ENCODE measurements at regions not wholly inside any gene's neighbourhood (a gene's known extent, or its start where the extent isn't known, plus 50 kb on each side); places are given as distances from the start of the nearest gene placed in this dataset.

- Histone ChIP-seq H3K4me1 (ENCODE audit: insufficient read depth, low read length, poor library complexity, severe bottlenecking) (peaks cover 13% of the 10 kb centered on the region), H3K36me3 (ENCODE audit: insufficient read depth, low read length) (no peaks in the 10 kb centered on the region), H3K4me3 (ENCODE audit: low read length, poor library complexity, severe bottlenecking) (no peak overlapping the region), H3K9me3 (ENCODE audit: insufficient read depth, low read depth, low read length) (no peaks in the 10 kb centered on the region), H3K9ac (ENCODE audit: low read depth, low read length, poor library complexity, severe bottlenecking) (no peak overlapping the region), H3K79me2 (ENCODE audit: insufficient read depth, low read length) (no peaks in the 10 kb centered on the region), H2AFZ (ENCODE audit: low read length) (no peak overlapping the region), H4K20me1 (ENCODE audit: insufficient read depth, low read length, poor library complexity, severe bottlenecking) (no peaks in the 10 kb centered on the region), H3K4me2 (ENCODE audit: low read depth, low read length, poor library complexity, severe bottlenecking) (no peak overlapping the region), H3F3A (ENCODE audit: low read depth) (no peaks in the 10 kb centered on the region), H3K27me3 (ENCODE audit: insufficient read depth, low read length, poor library complexity, severe bottlenecking) (no peaks in the 10 kb centered on the region), H3K9me2 (replicated peaks; ENCODE audit: low read depth, low read length) (no peaks in the 10 kb centered on the region)
- TF ChIP-seq EZH2phosphoT487 (IDR thresholded peaks at IDR 0.05; ENCODE audit: borderline replicate concordance) = no peak
- no peak for TF ChIP-seq CTCF (conservative IDR thresholded peaks at IDR 0.05; ENCODE audit: low read length)
Measured at GRCh38 chr5:65068410-65068809, 299.7 kb downstream of the CWC27 start.

GRCh38 chr5:65070026-65070425 is 301.3 kb downstream of the CWC27 start:
- no peak overlapping the region for H3K4me2 ChIP-seq (ENCODE audit: low read depth, low read length, poor library complexity, severe bottlenecking)
- peaks cover 13% of the 10 kb centered on the region for H3K4me1 ChIP-seq (ENCODE audit: insufficient read depth, low read length, poor library complexity, severe bottlenecking)
- no peaks in the 10 kb centered on the region for H3K36me3 ChIP-seq (ENCODE audit: insufficient read depth, low read length)
- no peaks in the 10 kb centered on the region for H3K79me2 ChIP-seq (ENCODE audit: insufficient read depth, low read length)
- H3K9me3 ChIP-seq (ENCODE audit: insufficient read depth, low read depth, low read length) = no peaks in the 10 kb centered on the region
- no peak overlapping the region for H3K4me3 ChIP-seq (ENCODE audit: low read length, poor library complexity, severe bottlenecking)
- H3F3A ChIP-seq (ENCODE audit: low read depth) = no peaks in the 10 kb centered on the region
- H3K27me3 ChIP-seq (ENCODE audit: insufficient read depth, low read length, poor library complexity, severe bottlenecking) = no peaks in the 10 kb centered on the region
- no peaks in the 10 kb centered on the region for H4K20me1 ChIP-seq (ENCODE audit: insufficient read depth, low read length, poor library complexity, severe bottlenecking)
- H3K9me2 ChIP-seq (replicated peaks; ENCODE audit: low read depth, low read length) = no peaks in the 10 kb centered on the region
- H2AFZ ChIP-seq (ENCODE audit: low read length) = no peak overlapping the region
- no peak overlapping the region for H3K9ac ChIP-seq (ENCODE audit: low read depth, low read length, poor library complexity, severe bottlenecking)
- TF ChIP-seq EZH2phosphoT487 (IDR thresholded peaks at IDR 0.05; ENCODE audit: borderline replicate concordance) (no peak), CTCF (conservative IDR thresholded peaks at IDR 0.05; ENCODE audit: low read length) (no peak)

GRCh38 chr5:65072850-65073249 is 304.1 kb downstream of the CWC27 start:
- Histone ChIP-seq H4K20me1 (ENCODE audit: insufficient read depth, low read length, poor library complexity, severe bottlenecking) (no peaks in the 10 kb centered on the region), H3K4me2 (ENCODE audit: low read depth, low read length, poor library complexity, severe bottlenecking) (no peak overlapping the region), H3K4me3 (ENCODE audit: low read length, poor library complexity, severe bottlenecking) (no peak overlapping the region), H3F3A (ENCODE audit: low read depth) (no peaks in the 10 kb centered on the region), H3K9me3 (ENCODE audit: insufficient read depth, low read depth, low read length) (no peaks in the 10 kb centered on the region), H3K27me3 (ENCODE audit: insufficient read depth, low read length, poor library complexity, severe bottlenecking) (no peaks in the 10 kb centered on the region), H3K4me1 (ENCODE audit: insufficient read depth, low read length, poor library complexity, severe bottlenecking) (no peaks in the 10 kb centered on the region), H3K79me2 (ENCODE audit: insufficient read depth, low read length) (no peaks in the 10 kb centered on the region), H2AFZ (ENCODE audit: low read length) (no peak overlapping the region), H3K9ac (ENCODE audit: low read depth, low read length, poor library complexity, severe bottlenecking) (no peak overlapping the region), H3K9me2 (replicated peaks; ENCODE audit: low read depth, low read length) (no peaks in the 10 kb centered on the region), H3K36me3 (ENCODE audit: insufficient read depth, low read length) (no peaks in the 10 kb centered on the region)
- no peak for TF ChIP-seq EZH2phosphoT487 (IDR thresholded peaks at IDR 0.05; ENCODE audit: borderline replicate concordance)
- TF ChIP-seq CTCF (conservative IDR thresholded peaks at IDR 0.05; ENCODE audit: low read length) = no peak
